Fibroblast of lung (primary cell): ENCODE measurements at regions not wholly inside any gene's neighbourhood (a gene's known extent, or its start where the extent isn't known, plus 50 kb on each side); places are given as distances from the start of the nearest gene placed in this dataset.

Source experiments
- DNase-seq, 2 donors: peaks; one replicate each; pipeline versions ENCODE4 v3.0.0 to v3.0.0-alpha.2; 2010; ENCODE audit warnings: low read depth in 2 of 2
- H2AFZ ChIP-seq: 2 replicates; pipeline ENCODE4 v1.5.1; 2012; ENCODE audit warnings: low read length, control low read depth, inconsistent platforms
- H3K27ac ChIP-seq: 2 replicates; pipeline ENCODE4 v1.5.1; 2011; ENCODE audit warnings: low read length, control low read depth; ENCODE audit not compliant: insufficient read depth
- H3K27me3 ChIP-seq: 2 replicates; pipeline ENCODE4 v1.5.1; 2011; ENCODE audit warnings: mild to moderate bottlenecking, low read length; ENCODE audit not compliant: control insufficient read depth, insufficient read depth
- H3K36me3 ChIP-seq: 2 replicates; pipeline ENCODE4 v1.5.1; 2011; ENCODE audit warnings: low read length; ENCODE audit not compliant: control insufficient read depth, insufficient read depth
- H3K4me1 ChIP-seq: 2 replicates; pipeline ENCODE4 v1.5.1; 2011; ENCODE audit warnings: low read length; ENCODE audit not compliant: control insufficient read depth, insufficient read depth; ENCODE audit errors: extremely low read depth
- H3K4me2 ChIP-seq: 2 replicates; pipeline ENCODE4 v1.5.1; 2011; ENCODE audit warnings: low read length, control low read depth; ENCODE audit not compliant: insufficient read depth; ENCODE audit errors: extremely low read depth
- H3K4me3 ChIP-seq, 4 experiments: fragments of 200-600 bp in 1 of 4; sonication (generic) in 1 of 4; replicated peaks in 1 of 4; 2 replicates each; pipeline ENCODE4 v1.5.1; 2011 to 2016; ENCODE audit warnings: low read length in 4 of 4, low read depth in 3 of 4, mild to moderate bottlenecking in 3 of 4, control low read depth in 2 of 4, inconsistent platforms in 1 of 4, mixed read lengths in 1 of 4; ENCODE audit not compliant: insufficient read depth in 1 of 4; ENCODE audit errors: control extremely low read depth in 1 of 4
- H3K79me2 ChIP-seq: 2 replicates; pipeline ENCODE4 v1.5.1; 2012; ENCODE audit warnings: mild to moderate bottlenecking, low read length, inconsistent platforms; ENCODE audit not compliant: control insufficient read depth, insufficient read depth
- H3K9ac ChIP-seq: 2 replicates; pipeline ENCODE4 v1.5.1; 2011; ENCODE audit warnings: mild to moderate bottlenecking, low read length, control low read depth; ENCODE audit not compliant: insufficient read depth
- H3K9me3 ChIP-seq: 2 replicates; pipeline ENCODE4 v1.5.1; 2012; ENCODE audit warnings: low read depth, low read length; ENCODE audit not compliant: control insufficient read depth, insufficient read depth
- H4K20me1 ChIP-seq: 2 replicates; pipeline ENCODE4 v1.5.1; 2011; ENCODE audit warnings: low read length; ENCODE audit not compliant: control insufficient read depth, insufficient read depth; ENCODE audit errors: extremely low read depth
- CTCF ChIP-seq, 2 donors: IDR thresholded peaks in 1 of 2; conservative IDR thresholded peaks in 1 of 2; 1 replicate in 1 of 2; 2 replicates in 1 of 2; pipeline ENCODE4 v1.5.1; 2011 to 2012; ENCODE audit warnings: low read length in 2 of 2, control low read depth in 1 of 2, inconsistent platforms in 1 of 2, low read depth in 1 of 2, mild to moderate bottlenecking in 1 of 2
- EZH2 ChIP-seq: IDR thresholded peaks from 2 replicates; pipeline ENCODE4 v1.5.1; 2012; ENCODE audit warnings: low read length, control low read depth, mild to moderate bottlenecking; ENCODE audit errors: missing control alignments

GRCh38 chr4:96691521-96691920 is 851.6 kb downstream of the PDHA2 start:
- Histone ChIP-seq H2AFZ (no peak overlapping the region), H3K9ac (no peak overlapping the region), H3K4me1 (no peaks in the 10 kb centered on the region), H3K27ac (no peak overlapping the region), H4K20me1 (no peaks in the 10 kb centered on the region), H3K4me2 (no peak overlapping the region), H3K27me3 (no peaks in the 10 kb centered on the region), H3K36me3 (no peaks in the 10 kb centered on the region), H3K4me3 (no peak overlapping the region), H3K9me3 (no peaks in the 10 kb centered on the region), H3K79me2 (no peaks in the 10 kb centered on the region)
- TF ChIP-seq EZH2 = no peak
- TF ChIP-seq CTCF (conservative IDR thresholded peaks at IDR 0.05 in 1 of 2, IDR thresholded peaks at IDR 0.05 in 1 of 2; ENCODE audit: low read depth in 1 of 2, low read length in 2 of 2) = no peak
- no peak for DNase-seq

- Histone ChIP-seq H4K20me1 (no peaks in the 10 kb centered on the region), H3K36me3 (no peaks in the 10 kb centered on the region), H3K4me3 (no peak overlapping the region), H3K4me2 (no peak overlapping the region), H3K79me2 (no peaks in the 10 kb centered on the region), H3K9me3 (no peaks in the 10 kb centered on the region), H2AFZ (no peak overlapping the region), H3K27ac (no peak overlapping the region), H3K4me1 (no peaks in the 10 kb centered on the region), H3K9ac (no peak overlapping the region), H3K27me3 (no peaks in the 10 kb centered on the region)
- DNase-seq = peak in 1 of 2 donors; percentile 14
- TF ChIP-seq CTCF (conservative IDR thresholded peaks at IDR 0.05 in 1 of 2, IDR thresholded peaks at IDR 0.05 in 1 of 2; ENCODE audit: low read depth in 1 of 2, low read length in 2 of 2) (no peak), EZH2 (no peak)
Observed at GRCh38 chr4:96698831-96699230, 858.9 kb downstream of the PDHA2 start.

GRCh38 chr4:96703265-96703664 is 863.4 kb downstream of the PDHA2 start:
- Histone ChIP-seq H3K9ac (no peak overlapping the region), H3K4me2 (no peak overlapping the region), H3K27me3 (no peaks in the 10 kb centered on the region), H3K79me2 (no peaks in the 10 kb centered on the region), H3K27ac (no peak overlapping the region), H3K4me1 (no peaks in the 10 kb centered on the region), H3K4me3 (no peak overlapping the region), H2AFZ (no peak overlapping the region), H3K9me3 (no peaks in the 10 kb centered on the region), H3K36me3 (no peaks in the 10 kb centered on the region), H4K20me1 (no peaks in the 10 kb centered on the region)
- TF ChIP-seq CTCF (conservative IDR thresholded peaks at IDR 0.05 in 1 of 2, IDR thresholded peaks at IDR 0.05 in 1 of 2; ENCODE audit: low read depth in 1 of 2, low read length in 2 of 2) (no peak), EZH2 (no peak)
- no peak for DNase-seq
